IMR-90 (cell line): ENCODE measurements at regions not wholly inside any gene's neighbourhood (a gene's known extent, or its start where the extent isn't known, plus 50 kb on each side); places are given as distances from the start of the nearest gene placed in this dataset.
A peak's percentile ranks its signal among the peaks of the same experiment; 100 is the strongest.

Source experiments
- ATAC-seq: fragments of 200-7000 bp; cut with Tn5 transposase; 2 replicates; pipeline ENCODE4 v1.9.1; 2020; ENCODE audit warnings: low read depth, mild to moderate bottlenecking, moderate library complexity
- BruUV-seq: library from RNA; stranded (reverse); fragments of 400-500 nt; replicated peaks from 2 replicates; lab custom pipeline; 2021; lab: Mats Ljungman, UMichigan
- CTCF ChIA-PET: fragments of 300-600 bp; formaldehyde crosslinking; extraction: SDS; loops from one replicate; lab custom pipeline; 2021; ENCODE audit warnings: antibody characterized with exemption; lab: Yijun Ruan, JAX
- POLR2A ChIA-PET: fragments of 300-600 bp; sonication (Branson Sonifier 250); formaldehyde crosslinking; loops from one replicate; lab custom pipeline; 2022; ENCODE audit warnings: antibody characterized with exemption; ENCODE audit not compliant: unreplicated experiment; lab: Charles Lee
- DNase-seq: peaks from one replicate; pipeline ENCODE4 v3.0.0; 2013
- H2AFZ ChIP-seq: replicated peaks from 2 replicates; pipeline ENCODE3; 2013; ENCODE audit warnings: low read length, mild to moderate bottlenecking; ENCODE audit not compliant: poor library complexity
- H2AK5ac ChIP-seq: 2 replicates; pipeline ENCODE4 v1.6.1; 2013; ENCODE audit warnings: low read depth, low read length, inconsistent platforms
- H2AK9ac ChIP-seq: replicated peaks from 2 replicates; pipeline ENCODE3; 2013; ENCODE audit warnings: mild to moderate bottlenecking, low read depth, low read length, moderate library complexity; ENCODE audit not compliant: poor library complexity
- H2BK120ac ChIP-seq: 2 replicates; pipeline ENCODE4 v1.6.1; 2013; ENCODE audit warnings: low read depth, low read length, inconsistent platforms
- H2BK15ac ChIP-seq: 3 replicates; pipeline ENCODE4 v1.6.1; 2013; ENCODE audit warnings: low read depth, low read length, inconsistent platforms
- H2BK20ac ChIP-seq: 2 replicates; pipeline ENCODE4 v1.6.1; 2013; ENCODE audit warnings: low read depth, mild to moderate bottlenecking, inconsistent platforms, low read length, moderate library complexity
- H2BK5ac ChIP-seq: 2 replicates; pipeline ENCODE4 v1.6.1; 2013; ENCODE audit warnings: mild to moderate bottlenecking, low read depth, low read length, inconsistent platforms; ENCODE audit not compliant: poor library complexity, severe bottlenecking
- H3K14ac ChIP-seq: replicated peaks from 2 replicates; pipeline ENCODE4 v1.6.1; 2013; ENCODE audit warnings: low read depth, low read length, inconsistent platforms
- H3K18ac ChIP-seq: 2 replicates; pipeline ENCODE4 v1.6.1; 2013; ENCODE audit warnings: low read depth, low read length, control low read depth
- H3K23ac ChIP-seq: 2 replicates; pipeline ENCODE4 v1.6.1; 2013; ENCODE audit warnings: low read depth, low read length, inconsistent platforms
- H3K27ac ChIP-seq: 2 replicates; pipeline ENCODE4 v1.5.1; 2013; ENCODE audit warnings: mild to moderate bottlenecking, control low read depth, low read length; ENCODE audit not compliant: insufficient read depth
- H3K27me3 ChIP-seq: 2 replicates; pipeline ENCODE4 v1.6.1; 2013; ENCODE audit warnings: low read length; ENCODE audit not compliant: control insufficient read depth, insufficient read depth
- H3K36me3 ChIP-seq: 2 replicates; pipeline ENCODE4 v1.6.1; 2013; ENCODE audit warnings: low read length, mixed read lengths; ENCODE audit not compliant: control insufficient read depth, insufficient read depth
- H3K4ac ChIP-seq: 2 replicates; pipeline ENCODE4 v1.6.1; 2013; ENCODE audit warnings: low read depth, low read length, inconsistent platforms
- H3K4me1 ChIP-seq: 2 replicates; pipeline ENCODE4 v1.6.1; 2013; ENCODE audit warnings: low read length, mixed read lengths; ENCODE audit not compliant: control insufficient read depth, insufficient read depth
- H3K4me2 ChIP-seq: 2 replicates; pipeline ENCODE4 v1.6.1; 2013; ENCODE audit warnings: low read depth, mild to moderate bottlenecking, control low read depth, low read length, moderate library complexity
- H3K4me3 ChIP-seq: 2 replicates; pipeline ENCODE4 v1.5.1; 2013; ENCODE audit warnings: low read depth, mild to moderate bottlenecking, control low read depth, low read length, moderate library complexity; ENCODE audit not compliant: insufficient read depth
- H3K56ac ChIP-seq: 2 replicates; pipeline ENCODE4 v1.6.1; 2013; ENCODE audit warnings: low read length, inconsistent platforms; ENCODE audit not compliant: insufficient read depth; ENCODE audit errors: extremely low read depth
- H3K79me1 ChIP-seq, 2 experiments: 2 replicates each; pipeline ENCODE4 v1.6.1; 2013; ENCODE audit warnings: low read length in 2 of 2, inconsistent platforms in 1 of 2, low read depth in 1 of 2
- H3K9ac ChIP-seq: 2 replicates; pipeline ENCODE4 v1.6.1; 2013; ENCODE audit warnings: low read depth, low read length, control low read depth
- H3K9me1 ChIP-seq: 2 replicates; pipeline ENCODE4 v1.6.1; 2013; ENCODE audit warnings: low read length, inconsistent platforms; ENCODE audit not compliant: insufficient read depth
- H3K9me3 ChIP-seq: 2 replicates; pipeline ENCODE4 v1.6.1; 2013; ENCODE audit warnings: low read length; ENCODE audit not compliant: control insufficient read depth, insufficient read depth
- H4K20me1 ChIP-seq: 2 replicates; pipeline ENCODE4 v1.6.1; 2013; ENCODE audit warnings: low read length, inconsistent platforms; ENCODE audit not compliant: insufficient read depth
- H4K5ac ChIP-seq: 2 replicates; pipeline ENCODE4 v1.6.1; 2013; ENCODE audit warnings: mild to moderate bottlenecking, low read depth, low read length, control low read depth
- H4K8ac ChIP-seq, 2 experiments: 2 replicates each; pipeline ENCODE4 v1.6.1; 2013; ENCODE audit warnings: low read depth in 2 of 2, low read length in 2 of 2, control low read depth in 1 of 2, inconsistent platforms in 1 of 2
- H4K91ac ChIP-seq: 2 replicates; pipeline ENCODE4 v1.6.1; 2013; ENCODE audit warnings: low read depth, low read length, inconsistent platforms; ENCODE audit not compliant: insufficient read depth
- BHLHE40 ChIP-seq: fragments of 150-350 bp; IDR thresholded peaks from 2 replicates; pipeline ENCODE4 v1.6.1; 2016; ENCODE audit warnings: mild to moderate bottlenecking, low read depth, low read length
- CHD1 ChIP-seq: IDR thresholded peaks from 2 replicates; pipeline ENCODE4 v1.6.1; 2012; ENCODE audit warnings: low read depth, low read length, improper control_type of control experiment
- MAFK ChIP-seq: IDR thresholded peaks from 2 replicates; pipeline ENCODE4 v1.6.1; 2012; ENCODE audit warnings: low read depth, low read length, improper control_type of control experiment
- MXI1 ChIP-seq: IDR thresholded peaks from 2 replicates; pipeline ENCODE4 v1.6.1; 2012; ENCODE audit warnings: low read depth, mild to moderate bottlenecking, low read length, moderate library complexity, borderline replicate concordance
- NFE2L2 ChIP-seq: fragments of 150-350 bp; IDR thresholded peaks from 2 replicates; pipeline ENCODE4 v1.6.1; 2016; ENCODE audit warnings: low read depth, mild to moderate bottlenecking, low read length
- POLR2A ChIP-seq: IDR thresholded peaks from 2 replicates; pipeline ENCODE4 v1.6.1; 2012; ENCODE audit warnings: mild to moderate bottlenecking, low read depth, low read length
- RAD21 ChIP-seq: IDR thresholded peaks from 2 replicates; pipeline ENCODE4 v1.6.1; 2012; ENCODE audit warnings: low read length, improper control_type of control experiment
- RCOR1 ChIP-seq: IDR thresholded peaks from 2 replicates; pipeline ENCODE4 v1.6.1; 2012; ENCODE audit warnings: mild to moderate bottlenecking, low read length, improper control_type of control experiment; ENCODE audit not compliant: insufficient replicate concordance
- RFX5 ChIP-seq: IDR thresholded peaks from 2 replicates; pipeline ENCODE4 v1.8.0; 2012; ENCODE audit warnings: low read depth, mild to moderate bottlenecking, low read length, moderate library complexity
- SMC3 ChIP-seq: fragments of 150-350 bp; IDR thresholded peaks from 2 replicates; pipeline ENCODE4 v1.6.1; 2016; ENCODE audit warnings: low read depth, mild to moderate bottlenecking, antibody characterized with exemption, low read length, moderate library complexity
- WGBS, 2 experiments: methylation state at CpG; one replicate each; pipeline versions ENCODE4 v1.1.5 to v1.1.7; 2013; ENCODE audit warnings: missing lambda C conversion rate in 2 of 2; ENCODE audit not compliant: insufficient read length in 1 of 2; ENCODE audit errors: extremely low coverage in 2 of 2; 5-methylcytosine and 5-hydroxymethylcytosine counted together
- dilution Hi-C: fragments of 300-500 bp; cut with HindIII; formaldehyde crosslinking; loops from one replicate; pipeline ENCODE4 v1.14.3; 2018; ENCODE audit warnings: low sequenced_read_pairs; ENCODE audit not compliant: unreplicated experiment
- in situ Hi-C: fragments of 300-500 bp; cut with MboI; formaldehyde crosslinking; loops from 3 replicates; pipeline ENCODE4 v1.14.3; 2019; ENCODE audit warnings: low sequenced_read_pairs, inconsistent platforms, mixed read lengths
- intact Hi-C: fragments of 100-400 bp; cut with micrococcal nuclease; formaldehyde crosslinking; loops from 2 replicates; pipeline ENCODE4 v1.10.0; 2022
- TF ChIP-seq, protein P1 (sequence below): fragments of 150-350 bp; IDR thresholded peaks from 2 replicates; pipeline ENCODE4 v1.6.1; 2016; ENCODE audit warnings: low read depth, mild to moderate bottlenecking, low read length, moderate library complexity, borderline replicate concordance
- TF ChIP-seq, protein P2 (sequence below): conservative IDR thresholded peaks from 2 replicates; pipeline ENCODE4 v1.5.1; 2012; ENCODE audit warnings: mild to moderate bottlenecking, low read depth, low read length, improper control_type of control experiment

DNA sequence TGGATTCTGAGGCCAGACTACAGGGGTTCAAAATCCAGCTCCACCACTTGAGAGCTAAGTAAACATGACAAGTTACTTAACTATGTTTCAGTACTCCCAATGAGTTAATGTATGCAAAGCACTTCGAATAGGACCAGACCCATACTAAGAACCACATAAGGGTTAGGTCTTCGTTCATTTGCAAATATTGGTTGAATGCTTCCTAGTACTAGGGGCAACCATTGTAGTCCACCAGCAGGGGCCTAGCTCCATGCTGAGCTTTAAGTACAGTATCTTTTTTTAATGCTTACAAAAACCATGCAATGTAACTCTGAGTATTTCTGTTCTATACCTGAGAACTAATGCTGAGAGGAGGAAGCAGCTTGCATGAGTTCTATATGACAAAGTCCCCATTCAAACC, 80.4 kb upstream of the PDE1C start:
- Histone ChIP-seq H3K4me2 (no peak overlapping the region), H4K8ac (no peak overlapping the region), H3K18ac (no peak overlapping the region; the same call in 1 of the 2 replicates), H4K91ac (no peak overlapping the region), H3K56ac (no peak overlapping the region), H3K27me3 (no peaks in the 10 kb centered on the region), H2AK9ac (no peak overlapping the region), H4K20me1 (no peaks in the 10 kb centered on the region), H4K5ac (no peak overlapping the region), H3K36me3 (no peaks in the 10 kb centered on the region), H2BK20ac (0 out of 2 replicates have a peak overlapping the region, but pooled peaks have one; percentile 37), H3K14ac (no peak overlapping the region), H3K79me1 (no peaks in the 10 kb centered on the region), H2BK15ac (no peak overlapping the region), H3K9ac (no peak overlapping the region), H2BK120ac (no peak overlapping the region), H2AFZ (no peak overlapping the region), H3K9me3 (peaks cover 3% of the 10 kb centered on the region; the same call in 1 of the 2 replicates), H3K9me1 (peaks cover 6% of the 10 kb centered on the region; the same call in 1 of the 2 replicates), H3K4me1 (peaks cover 2% of the 10 kb centered on the region; the same call in 1 of the 2 replicates), H3K27ac (no peak overlapping the region), H3K4me3 (no peak overlapping the region), H3K4ac (no peak overlapping the region), H2BK5ac (no peak overlapping the region), H3K23ac (no peak overlapping the region), H2AK5ac (no peak overlapping the region)
- intact Hi-C loops (no loop called here), dilution Hi-C loops (no loop called here), in situ Hi-C loops (no loop called here)
- no CpG with 5 or more reads among the region's 2 CpGs for WGBS, 2 experiments
- no peak for ATAC-seq
- ChIA-PET POLR2A (no interaction called here), CTCF (no interaction called here)
- BruUV-seq: no TSS peak
- DNase-seq: no peak
- TF ChIP-seq SMC3 (no peak), RFX5 (no peak), RAD21 (no peak), BHLHE40 (no peak), NFE2L2 (no peak), MXI1 (no peak), MAFK (no peak), POLR2A (no peak), CHD1 (no peak), RCOR1 (no peak)
- TF ChIP-seq, protein P1, sequence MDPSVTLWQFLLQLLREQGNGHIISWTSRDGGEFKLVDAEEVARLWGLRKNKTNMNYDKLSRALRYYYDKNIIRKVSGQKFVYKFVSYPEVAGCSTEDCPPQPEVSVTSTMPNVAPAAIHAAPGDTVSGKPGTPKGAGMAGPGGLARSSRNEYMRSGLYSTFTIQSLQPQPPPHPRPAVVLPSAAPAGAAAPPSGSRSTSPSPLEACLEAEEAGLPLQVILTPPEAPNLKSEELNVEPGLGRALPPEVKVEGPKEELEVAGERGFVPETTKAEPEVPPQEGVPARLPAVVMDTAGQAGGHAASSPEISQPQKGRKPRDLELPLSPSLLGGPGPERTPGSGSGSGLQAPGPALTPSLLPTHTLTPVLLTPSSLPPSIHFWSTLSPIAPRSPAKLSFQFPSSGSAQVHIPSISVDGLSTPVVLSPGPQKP: no peak
- TF ChIP-seq, protein P2, sequence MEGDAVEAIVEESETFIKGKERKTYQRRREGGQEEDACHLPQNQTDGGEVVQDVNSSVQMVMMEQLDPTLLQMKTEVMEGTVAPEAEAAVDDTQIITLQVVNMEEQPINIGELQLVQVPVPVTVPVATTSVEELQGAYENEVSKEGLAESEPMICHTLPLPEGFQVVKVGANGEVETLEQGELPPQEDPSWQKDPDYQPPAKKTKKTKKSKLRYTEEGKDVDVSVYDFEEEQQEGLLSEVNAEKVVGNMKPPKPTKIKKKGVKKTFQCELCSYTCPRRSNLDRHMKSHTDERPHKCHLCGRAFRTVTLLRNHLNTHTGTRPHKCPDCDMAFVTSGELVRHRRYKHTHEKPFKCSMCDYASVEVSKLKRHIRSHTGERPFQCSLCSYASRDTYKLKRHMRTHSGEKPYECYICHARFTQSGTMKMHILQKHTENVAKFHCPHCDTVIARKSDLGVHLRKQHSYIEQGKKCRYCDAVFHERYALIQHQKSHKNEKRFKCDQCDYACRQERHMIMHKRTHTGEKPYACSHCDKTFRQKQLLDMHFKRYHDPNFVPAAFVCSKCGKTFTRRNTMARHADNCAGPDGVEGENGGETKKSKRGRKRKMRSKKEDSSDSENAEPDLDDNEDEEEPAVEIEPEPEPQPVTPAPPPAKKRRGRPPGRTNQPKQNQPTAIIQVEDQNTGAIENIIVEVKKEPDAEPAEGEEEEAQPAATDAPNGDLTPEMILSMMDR: no peak
